HG03280 (cell line): ENCODE measurements at regions not wholly inside any gene's neighbourhood (a gene's known extent, or its start where the extent isn't known, plus 50 kb on each side); places are given as distances from the start of the nearest gene placed in this dataset.
"Not testable (repeated sequence)": the region's sequence is repeated elsewhere in the genome, so short reads cannot be mapped to it uniquely, and the experiment has no call there.

ENCODE experiments used
- ATAC-seq: cut with Tn5 transposase; IDR thresholded peaks from one replicate; pipeline ENCODE4 v1.9.1; 2021; ENCODE audit warnings: mild to moderate bottlenecking, moderate library complexity; ENCODE audit not compliant: unreplicated experiment

- no peak for ATAC-seq
These were observed 120.1 kb downstream of the BOD1 start for GRCh38 chr5:173496129-173496882.

- no peak for ATAC-seq
These were observed 121.1 kb downstream of the BOD1 start for GRCh38 chr5:173495225-173495904.

- ATAC-seq = no peak
These were observed 122.0 kb downstream of the BOD1 start for GRCh38 chr5:173494446-173494845.

GRCh38 chr5:173493846-173494245, 122.6 kb downstream of the BOD1 start:
- no peak for ATAC-seq

GRCh38 chr5:173493040-173493439, 123.4 kb downstream of the BOD1 start:
- ATAC-seq = no peak

- no peak for ATAC-seq
These were observed 125.8 kb downstream of the BOD1 start for GRCh38 chr5:173490681-173491080.

- no peak for ATAC-seq
These were observed 128.3 kb downstream of the BOD1 start for GRCh38 chr5:173488144-173488543.

GRCh38 chr5:173487300-173487699, 129.2 kb downstream of the BOD1 start:
- ATAC-seq = no peak

- no peak for ATAC-seq
These were observed 129.9 kb downstream of the BOD1 start for GRCh38 chr5:173486355-173487225.

- ATAC-seq = no peak
These were observed 131.9 kb downstream of the BOD1 start for GRCh38 chr5:173484569-173484968.

- not testable (repeated sequence) for ATAC-seq
These were observed 132.9 kb downstream of the BOD1 start for GRCh38 chr5:173483599-173483998.

- no peak for ATAC-seq
These were observed 133.3 kb downstream of the BOD1 start for GRCh38 chr5:173483160-173483559.

GRCh38 chr5:173481821-173482220, 134.6 kb downstream of the BOD1 start:
- no peak for ATAC-seq

GRCh38 chr5:173480896-173481295, 135.6 kb downstream of the BOD1 start:
- ATAC-seq = no peak

GRCh38 chr5:173479711-173480110, 136.7 kb downstream of the BOD1 start:
- no peak for ATAC-seq

- ATAC-seq = no peak
These were observed 139.0 kb downstream of the BOD1 start for GRCh38 chr5:173477345-173478040.

- ATAC-seq = no peak
These were observed 140.7 kb downstream of the BOD1 start for GRCh38 chr5:173475780-173476179.

- ATAC-seq = no peak
These were observed 141.6 kb downstream of the BOD1 start for GRCh38 chr5:173474881-173475287.

GRCh38 chr5:173473288-173473687, 143.2 kb downstream of the BOD1 start:
- ATAC-seq = no peak

GRCh38 chr5:173472784-173473278, 143.6 kb downstream of the BOD1 start:
- no peak for ATAC-seq

- no peak for ATAC-seq
These were observed 143.9 kb upstream of the STC2 start for GRCh38 chr5:173472164-173472563.
